ENCODE measurements at regions not wholly inside any gene's neighbourhood (a gene's known extent, or its start where the extent isn't known, plus 50 kb on each side); places are given as distances from the start of the nearest gene placed in this dataset.

DNA sequence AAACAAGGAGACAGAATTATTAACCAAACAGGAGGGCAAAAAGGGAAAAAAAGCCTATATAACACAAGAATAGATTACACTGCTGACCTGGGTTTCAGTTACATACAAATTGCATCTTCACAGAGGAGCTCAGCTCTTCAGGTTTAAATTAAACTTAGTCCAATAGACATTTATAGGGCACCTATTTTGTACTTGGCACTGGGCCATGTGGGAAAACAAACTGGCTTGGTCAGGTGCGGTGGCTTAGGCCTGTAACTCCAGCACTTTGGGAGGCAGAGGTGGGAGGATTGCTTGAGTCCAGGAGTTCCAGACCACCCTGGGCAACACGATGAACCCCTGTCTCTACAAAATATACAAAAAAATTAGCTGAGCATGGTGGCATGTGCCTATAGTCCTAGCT, 62.3 kb upstream of the CCDC6 start:
- H3K4me1 ChIP-seq (ENCODE audit: insufficient read depth): peaks cover 17% of the 10 kb centered on the region; the same call in 1 of the 2 replicates
- H3K27ac ChIP-seq (ENCODE audit: low read depth): no peak overlapping the region
- H3K36me3 Mint-ChIP-seq (ENCODE audit: low read depth): no peaks in the 10 kb centered on the region
- H3K27me3 ChIP-seq (ENCODE audit: insufficient read depth): no peaks in the 10 kb centered on the region
- no peaks in the 10 kb centered on the region; the same call in 2 of the 3 replicates for H3K9me3 Mint-ChIP-seq
- H3K4me1 Mint-ChIP-seq: peaks cover 18% of the 10 kb centered on the region
- no peak for TF ChIP-seq EZH2 (IDR thresholded peaks at IDR 0.05; ENCODE audit: low read depth, unreplicated experiment)
- TF ChIP-seq, protein P1, sequence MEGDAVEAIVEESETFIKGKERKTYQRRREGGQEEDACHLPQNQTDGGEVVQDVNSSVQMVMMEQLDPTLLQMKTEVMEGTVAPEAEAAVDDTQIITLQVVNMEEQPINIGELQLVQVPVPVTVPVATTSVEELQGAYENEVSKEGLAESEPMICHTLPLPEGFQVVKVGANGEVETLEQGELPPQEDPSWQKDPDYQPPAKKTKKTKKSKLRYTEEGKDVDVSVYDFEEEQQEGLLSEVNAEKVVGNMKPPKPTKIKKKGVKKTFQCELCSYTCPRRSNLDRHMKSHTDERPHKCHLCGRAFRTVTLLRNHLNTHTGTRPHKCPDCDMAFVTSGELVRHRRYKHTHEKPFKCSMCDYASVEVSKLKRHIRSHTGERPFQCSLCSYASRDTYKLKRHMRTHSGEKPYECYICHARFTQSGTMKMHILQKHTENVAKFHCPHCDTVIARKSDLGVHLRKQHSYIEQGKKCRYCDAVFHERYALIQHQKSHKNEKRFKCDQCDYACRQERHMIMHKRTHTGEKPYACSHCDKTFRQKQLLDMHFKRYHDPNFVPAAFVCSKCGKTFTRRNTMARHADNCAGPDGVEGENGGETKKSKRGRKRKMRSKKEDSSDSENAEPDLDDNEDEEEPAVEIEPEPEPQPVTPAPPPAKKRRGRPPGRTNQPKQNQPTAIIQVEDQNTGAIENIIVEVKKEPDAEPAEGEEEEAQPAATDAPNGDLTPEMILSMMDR (conservative IDR thresholded peaks at IDR 0.05; ENCODE audit: low read depth in 2 of 2): no peak
- TF ChIP-seq, protein P2, sequence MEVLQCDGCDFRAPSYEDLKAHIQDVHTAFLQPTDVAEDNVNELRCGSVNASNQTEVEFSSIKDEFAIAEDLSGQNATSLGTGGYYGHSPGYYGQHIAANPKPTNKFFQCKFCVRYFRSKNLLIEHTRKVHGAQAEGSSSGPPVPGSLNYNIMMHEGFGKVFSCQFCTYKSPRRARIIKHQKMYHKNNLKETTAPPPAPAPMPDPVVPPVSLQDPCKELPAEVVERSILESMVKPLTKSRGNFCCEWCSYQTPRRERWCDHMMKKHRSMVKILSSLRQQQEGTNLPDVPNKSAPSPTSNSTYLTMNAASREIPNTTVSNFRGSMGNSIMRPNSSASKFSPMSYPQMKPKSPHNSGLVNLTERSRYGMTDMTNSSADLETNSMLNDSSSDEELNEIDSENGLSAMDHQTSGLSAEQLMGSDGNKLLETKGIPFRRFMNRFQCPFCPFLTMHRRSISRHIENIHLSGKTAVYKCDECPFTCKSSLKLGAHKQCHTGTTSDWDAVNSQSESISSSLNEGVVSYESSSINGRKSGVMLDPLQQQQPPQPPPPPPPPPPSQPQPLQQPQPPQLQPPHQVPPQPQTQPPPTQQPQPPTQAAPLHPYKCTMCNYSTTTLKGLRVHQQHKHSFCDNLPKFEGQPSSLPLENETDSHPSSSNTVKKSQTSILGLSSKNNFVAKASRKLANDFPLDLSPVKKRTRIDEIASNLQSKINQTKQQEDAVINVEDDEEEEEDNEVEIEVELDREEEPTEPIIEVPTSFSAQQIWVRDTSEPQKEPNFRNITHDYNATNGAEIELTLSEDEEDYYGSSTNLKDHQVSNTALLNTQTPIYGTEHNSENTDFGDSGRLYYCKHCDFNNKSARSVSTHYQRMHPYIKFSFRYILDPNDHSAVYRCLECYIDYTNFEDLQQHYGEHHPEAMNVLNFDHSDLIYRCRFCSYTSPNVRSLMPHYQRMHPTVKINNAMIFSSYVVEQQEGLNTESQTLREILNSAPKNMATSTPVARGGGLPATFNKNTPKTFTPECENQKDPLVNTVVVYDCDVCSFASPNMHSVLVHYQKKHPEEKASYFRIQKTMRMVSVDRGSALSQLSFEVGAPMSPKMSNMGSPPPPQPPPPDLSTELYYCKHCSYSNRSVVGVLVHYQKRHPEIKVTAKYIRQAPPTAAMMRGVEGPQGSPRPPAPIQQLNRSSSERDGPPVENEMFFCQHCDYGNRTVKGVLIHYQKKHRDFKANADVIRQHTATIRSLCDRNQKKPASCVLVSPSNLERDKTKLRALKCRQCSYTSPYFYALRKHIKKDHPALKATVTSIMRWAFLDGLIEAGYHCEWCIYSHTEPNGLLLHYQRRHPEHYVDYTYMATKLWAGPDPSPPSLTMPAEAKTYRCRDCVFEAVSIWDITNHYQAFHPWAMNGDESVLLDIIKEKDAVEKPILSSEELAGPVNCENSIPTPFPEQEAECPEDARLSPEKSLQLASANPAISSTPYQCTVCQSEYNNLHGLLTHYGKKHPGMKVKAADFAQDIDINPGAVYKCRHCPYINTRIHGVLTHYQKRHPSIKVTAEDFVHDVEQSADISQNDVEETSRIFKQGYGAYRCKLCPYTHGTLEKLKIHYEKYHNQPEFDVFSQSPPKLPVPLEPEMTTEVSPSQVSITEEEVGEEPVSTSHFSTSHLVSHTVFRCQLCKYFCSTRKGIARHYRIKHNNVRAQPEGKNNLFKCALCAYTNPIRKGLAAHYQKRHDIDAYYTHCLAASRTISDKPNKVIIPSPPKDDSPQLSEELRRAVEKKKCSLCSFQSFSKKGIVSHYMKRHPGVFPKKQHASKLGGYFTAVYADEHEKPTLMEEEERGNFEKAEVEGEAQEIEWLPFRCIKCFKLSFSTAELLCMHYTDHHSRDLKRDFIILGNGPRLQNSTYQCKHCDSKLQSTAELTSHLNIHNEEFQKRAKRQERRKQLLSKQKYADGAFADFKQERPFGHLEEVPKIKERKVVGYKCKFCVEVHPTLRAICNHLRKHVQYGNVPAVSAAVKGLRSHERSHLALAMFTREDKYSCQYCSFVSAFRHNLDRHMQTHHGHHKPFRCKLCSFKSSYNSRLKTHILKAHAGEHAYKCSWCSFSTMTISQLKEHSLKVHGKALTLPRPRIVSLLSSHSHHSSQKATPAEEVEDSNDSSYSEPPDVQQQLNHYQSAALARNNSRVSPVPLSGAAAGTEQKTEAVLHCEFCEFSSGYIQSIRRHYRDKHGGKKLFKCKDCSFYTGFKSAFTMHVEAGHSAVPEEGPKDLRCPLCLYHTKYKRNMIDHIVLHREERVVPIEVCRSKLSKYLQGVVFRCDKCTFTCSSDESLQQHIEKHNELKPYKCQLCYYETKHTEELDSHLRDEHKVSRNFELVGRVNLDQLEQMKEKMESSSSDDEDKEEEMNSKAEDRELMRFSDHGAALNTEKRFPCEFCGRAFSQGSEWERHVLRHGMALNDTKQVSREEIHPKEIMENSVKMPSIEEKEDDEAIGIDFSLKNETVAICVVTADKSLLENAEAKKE (CRISPR knock-in tag; IDR thresholded peaks at IDR 0.05): no peak
- TF ChIP-seq NANOG (IDR thresholded peaks at IDR 0.05; ENCODE audit: borderline replicate concordance): no peak
- no peak for TF ChIP-seq CREB1 (CRISPR knock-in tag; IDR thresholded peaks at IDR 0.05; ENCODE audit: low read depth)
- TF ChIP-seq ZNF331 (CRISPR knock-in tag; IDR thresholded peaks at IDR 0.05; ENCODE audit: low read depth): no peak
- TF ChIP-seq, protein P3, sequence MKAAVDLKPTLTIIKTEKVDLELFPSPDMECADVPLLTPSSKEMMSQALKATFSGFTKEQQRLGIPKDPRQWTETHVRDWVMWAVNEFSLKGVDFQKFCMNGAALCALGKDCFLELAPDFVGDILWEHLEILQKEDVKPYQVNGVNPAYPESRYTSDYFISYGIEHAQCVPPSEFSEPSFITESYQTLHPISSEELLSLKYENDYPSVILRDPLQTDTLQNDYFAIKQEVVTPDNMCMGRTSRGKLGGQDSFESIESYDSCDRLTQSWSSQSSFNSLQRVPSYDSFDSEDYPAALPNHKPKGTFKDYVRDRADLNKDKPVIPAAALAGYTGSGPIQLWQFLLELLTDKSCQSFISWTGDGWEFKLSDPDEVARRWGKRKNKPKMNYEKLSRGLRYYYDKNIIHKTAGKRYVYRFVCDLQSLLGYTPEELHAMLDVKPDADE (IDR thresholded peaks at IDR 0.05): no peak
- TF ChIP-seq STAT1 (IDR thresholded peaks at IDR 0.05; ENCODE audit: unreplicated experiment): no peak
- TF ChIP-seq, protein P4, sequence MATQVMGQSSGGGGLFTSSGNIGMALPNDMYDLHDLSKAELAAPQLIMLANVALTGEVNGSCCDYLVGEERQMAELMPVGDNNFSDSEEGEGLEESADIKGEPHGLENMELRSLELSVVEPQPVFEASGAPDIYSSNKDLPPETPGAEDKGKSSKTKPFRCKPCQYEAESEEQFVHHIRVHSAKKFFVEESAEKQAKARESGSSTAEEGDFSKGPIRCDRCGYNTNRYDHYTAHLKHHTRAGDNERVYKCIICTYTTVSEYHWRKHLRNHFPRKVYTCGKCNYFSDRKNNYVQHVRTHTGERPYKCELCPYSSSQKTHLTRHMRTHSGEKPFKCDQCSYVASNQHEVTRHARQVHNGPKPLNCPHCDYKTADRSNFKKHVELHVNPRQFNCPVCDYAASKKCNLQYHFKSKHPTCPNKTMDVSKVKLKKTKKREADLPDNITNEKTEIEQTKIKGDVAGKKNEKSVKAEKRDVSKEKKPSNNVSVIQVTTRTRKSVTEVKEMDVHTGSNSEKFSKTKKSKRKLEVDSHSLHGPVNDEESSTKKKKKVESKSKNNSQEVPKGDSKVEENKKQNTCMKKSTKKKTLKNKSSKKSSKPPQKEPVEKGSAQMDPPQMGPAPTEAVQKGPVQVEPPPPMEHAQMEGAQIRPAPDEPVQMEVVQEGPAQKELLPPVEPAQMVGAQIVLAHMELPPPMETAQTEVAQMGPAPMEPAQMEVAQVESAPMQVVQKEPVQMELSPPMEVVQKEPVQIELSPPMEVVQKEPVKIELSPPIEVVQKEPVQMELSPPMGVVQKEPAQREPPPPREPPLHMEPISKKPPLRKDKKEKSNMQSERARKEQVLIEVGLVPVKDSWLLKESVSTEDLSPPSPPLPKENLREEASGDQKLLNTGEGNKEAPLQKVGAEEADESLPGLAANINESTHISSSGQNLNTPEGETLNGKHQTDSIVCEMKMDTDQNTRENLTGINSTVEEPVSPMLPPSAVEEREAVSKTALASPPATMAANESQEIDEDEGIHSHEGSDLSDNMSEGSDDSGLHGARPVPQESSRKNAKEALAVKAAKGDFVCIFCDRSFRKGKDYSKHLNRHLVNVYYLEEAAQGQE (IDR thresholded peaks at IDR 0.05; ENCODE audit: unreplicated experiment): no peak
- TF ChIP-seq JUNB (IDR thresholded peaks at IDR 0.05; ENCODE audit: unreplicated experiment): no peak
- no peak for TF ChIP-seq ZNF114 (CRISPR knock-in tag; IDR thresholded peaks at IDR 0.05)
- no peak for TF ChIP-seq POLR2AphosphoS5 (IDR thresholded peaks at IDR 0.05; ENCODE audit: low read depth)
- TF ChIP-seq EZH2phosphoT487 (IDR thresholded peaks at IDR 0.05; ENCODE audit: unreplicated experiment): no peak
- H3K27ac Mint-ChIP-seq: no peak overlapping the region
- no peaks in the 10 kb centered on the region for H3K79me2 ChIP-seq (replicated peaks; ENCODE audit: insufficient read depth)
- no peak overlapping the region for H3K4me3 Mint-ChIP-seq
- no peaks in the 10 kb centered on the region for H3K36me3 ChIP-seq (ENCODE audit: insufficient read depth)
- no peak overlapping the region for H3K4me2 ChIP-seq
- no peak for DNase-seq (ENCODE audit: low spot score)
- ATAC-seq: no peak
- peaks cover 5% of the 10 kb centered on the region for H3K27me3 Mint-ChIP-seq (ENCODE audit: insufficient read depth, low read depth, poor library complexity)
- 0 out of 2 replicates have a peak, but pooled peaks cover 3% of the 10 kb centered on the region for H3K9me2 ChIP-seq (ENCODE audit: insufficient read depth)
- H3F3A ChIP-seq (replicated peaks; ENCODE audit: low read depth): no peaks in the 10 kb centered on the region
- H2AFZ ChIP-seq: no peak overlapping the region
- no peak overlapping the region for H3K4me3 ChIP-seq
- H4K20me1 ChIP-seq (replicated peaks; ENCODE audit: insufficient read depth): no peaks in the 10 kb centered on the region

All from GM23338 (cell line).